A172 (cell line): ENCODE measurements at regions not wholly inside any gene's neighbourhood (a gene's known extent, or its start where the extent isn't known, plus 50 kb on each side); places are given as distances from the start of the nearest gene placed in this dataset.

ENCODE experiments used
- DNase-seq: peaks from one replicate; pipeline ENCODE4 v3.0.0-alpha.2; 2015; ENCODE audit warnings: low spot score

- DNase-seq, result no peak
Observed at GRCh38 chr7:110007320-110008063, 1083.4 kb upstream of the LRRN3 start.

DNA sequence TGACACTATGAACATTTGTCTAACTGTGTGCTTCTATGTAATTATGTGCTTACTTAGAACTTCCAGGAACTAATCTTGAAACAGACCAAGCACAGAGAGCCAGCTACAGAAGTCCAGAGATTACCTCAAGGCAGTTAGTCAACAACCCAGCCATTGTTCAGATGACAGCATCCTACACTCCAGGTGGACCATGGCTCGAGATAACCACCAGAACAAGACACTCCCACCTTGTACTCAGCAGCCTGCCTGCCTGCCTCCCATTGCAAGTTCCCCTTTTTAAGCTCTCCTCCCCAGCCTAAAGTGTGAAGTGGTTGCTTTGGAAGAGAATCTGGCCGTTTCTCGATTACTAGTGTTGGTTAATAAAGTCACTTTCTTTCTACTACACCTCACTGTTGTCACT, 1080.6 kb upstream of the LRRN3 start:
- no peak for DNase-seq

- no peak for DNase-seq
Observed at GRCh38 chr7:110017405-110017804, 1073.5 kb upstream of the LRRN3 start.

DNA sequence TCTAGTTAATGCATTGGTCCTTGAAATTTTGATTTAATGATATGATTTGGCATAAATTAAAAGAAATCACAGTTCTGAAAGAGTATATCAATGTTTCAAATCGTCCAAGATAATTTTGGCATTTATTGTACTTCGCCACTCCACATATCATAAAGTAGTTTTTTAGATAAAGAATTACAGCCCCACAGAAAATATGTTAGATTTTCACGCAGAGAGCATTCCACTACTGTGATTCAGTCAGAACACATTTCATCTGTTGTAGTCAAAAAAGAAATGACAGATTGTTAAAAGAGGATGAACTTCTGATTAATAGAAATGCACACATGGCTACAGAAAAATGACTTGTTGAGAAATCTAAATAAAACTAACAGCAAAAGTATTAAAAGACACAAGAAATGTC, 1063.5 kb upstream of the LRRN3 start:
- DNase-seq, result no peak

- DNase-seq, result no peak
Observed at GRCh38 chr7:110043519-110043918, 1047.4 kb upstream of the LRRN3 start.

GRCh38 chr7:110050785-110051184, 1040.1 kb upstream of the LRRN3 start:
- DNase-seq, result no peak

- no peak for DNase-seq
Observed at GRCh38 chr7:110051372-110051771, 1039.6 kb upstream of the LRRN3 start.

DNA sequence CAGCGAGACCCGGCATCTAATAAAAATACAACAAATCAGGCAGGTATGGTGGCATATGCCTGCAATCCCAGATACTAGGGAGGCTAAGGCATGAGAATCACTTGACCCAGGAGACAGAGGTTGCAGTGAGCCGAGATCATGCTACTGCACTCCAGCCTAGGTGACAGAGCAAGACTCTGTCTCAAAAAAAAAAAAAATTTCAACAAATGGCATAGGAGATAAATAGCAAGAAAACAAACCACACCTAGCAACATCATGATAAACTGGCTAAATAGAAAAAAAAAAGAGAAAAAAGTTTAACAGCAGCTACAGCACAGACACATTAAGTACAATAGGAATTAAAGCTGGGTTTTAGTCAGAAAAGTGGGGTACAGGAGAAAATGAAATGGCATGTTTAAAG, 1034.6 kb upstream of the LRRN3 start:
- no peak for DNase-seq

DNA sequence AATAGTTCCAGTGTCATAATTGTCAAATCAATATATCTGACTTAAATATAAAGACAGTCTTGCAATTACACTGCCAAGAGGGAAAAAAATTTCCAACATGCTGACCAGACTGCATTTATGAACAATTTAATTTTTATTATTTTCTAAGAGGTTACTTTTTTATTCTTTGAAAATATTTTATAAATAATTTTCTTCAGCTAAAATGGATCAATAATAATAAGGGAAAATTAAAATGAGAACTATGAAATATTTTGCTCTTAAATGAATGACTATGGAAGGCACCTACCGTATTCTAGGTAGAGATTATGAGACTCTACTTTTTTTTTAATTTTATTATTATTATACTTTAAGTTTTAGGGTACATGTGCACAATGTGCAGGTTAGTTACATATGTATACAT, 1032.5 kb upstream of the LRRN3 start:
- no peak for DNase-seq

DNA sequence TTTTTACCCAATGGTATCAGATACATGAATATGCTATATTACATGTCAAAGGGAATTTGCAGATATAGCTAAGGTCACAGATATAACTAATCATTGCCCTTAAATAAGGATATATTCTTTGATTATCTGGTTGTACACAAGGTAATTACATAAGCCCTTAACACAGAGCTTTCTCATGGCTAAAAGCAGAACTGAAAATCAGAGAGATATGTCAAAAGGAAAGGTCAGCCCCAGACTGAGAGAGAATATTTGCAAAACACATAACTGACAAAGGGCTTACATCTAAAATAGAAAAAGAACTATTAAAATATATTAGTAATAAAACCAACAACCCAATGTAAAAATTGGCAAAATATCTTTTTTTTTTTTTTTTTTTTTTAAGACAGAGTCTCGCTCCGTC, 1029.5 kb upstream of the LRRN3 start:
- no peak for DNase-seq

DNA sequence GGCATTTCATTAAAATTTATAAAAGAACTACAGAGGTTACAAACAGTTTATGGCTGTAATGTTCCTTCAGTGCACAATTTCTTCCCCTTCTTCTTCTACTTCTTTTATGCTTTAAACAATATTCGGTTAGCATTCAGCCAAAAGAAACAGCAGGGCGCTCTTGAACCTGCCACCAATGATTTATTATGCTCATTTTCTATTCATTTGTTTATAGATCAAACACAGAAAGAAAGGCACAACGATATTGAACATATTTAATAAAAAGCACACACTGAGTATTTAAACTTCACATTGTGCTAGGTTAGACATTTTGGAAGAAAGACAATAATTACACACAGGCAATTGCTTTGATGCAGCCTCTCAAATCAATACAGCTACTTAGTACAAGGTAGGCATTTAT, 1025.8 kb upstream of the LRRN3 start:
- no peak for DNase-seq

DNA sequence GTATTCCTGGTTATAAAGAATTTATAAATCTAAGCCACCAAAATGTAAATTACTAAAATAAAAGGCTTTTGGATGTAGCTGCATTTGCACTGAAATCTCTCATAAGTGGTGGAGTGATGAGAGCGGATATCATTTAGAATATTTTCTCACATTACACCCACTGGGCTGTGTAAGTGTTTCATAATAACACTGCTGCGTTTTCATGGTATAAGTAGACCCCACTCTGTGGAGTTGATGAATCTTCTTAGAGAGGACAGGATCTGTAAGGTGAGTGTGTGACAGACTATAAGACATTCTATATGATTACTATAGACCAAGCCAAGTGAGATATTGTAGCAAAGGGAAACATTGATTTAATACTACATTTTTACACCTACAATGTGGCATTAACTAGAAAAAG, 1024.1 kb upstream of the LRRN3 start:
- DNase-seq, result no peak

- no peak for DNase-seq
Observed at GRCh38 chr7:110071192-110071591, 1019.7 kb upstream of the LRRN3 start.

- DNase-seq, result no peak
Observed at GRCh38 chr7:110075450-110075849, 1015.5 kb upstream of the LRRN3 start.

GRCh38 chr7:110076194-110076593, 1014.7 kb upstream of the LRRN3 start:
- no peak for DNase-seq

DNA sequence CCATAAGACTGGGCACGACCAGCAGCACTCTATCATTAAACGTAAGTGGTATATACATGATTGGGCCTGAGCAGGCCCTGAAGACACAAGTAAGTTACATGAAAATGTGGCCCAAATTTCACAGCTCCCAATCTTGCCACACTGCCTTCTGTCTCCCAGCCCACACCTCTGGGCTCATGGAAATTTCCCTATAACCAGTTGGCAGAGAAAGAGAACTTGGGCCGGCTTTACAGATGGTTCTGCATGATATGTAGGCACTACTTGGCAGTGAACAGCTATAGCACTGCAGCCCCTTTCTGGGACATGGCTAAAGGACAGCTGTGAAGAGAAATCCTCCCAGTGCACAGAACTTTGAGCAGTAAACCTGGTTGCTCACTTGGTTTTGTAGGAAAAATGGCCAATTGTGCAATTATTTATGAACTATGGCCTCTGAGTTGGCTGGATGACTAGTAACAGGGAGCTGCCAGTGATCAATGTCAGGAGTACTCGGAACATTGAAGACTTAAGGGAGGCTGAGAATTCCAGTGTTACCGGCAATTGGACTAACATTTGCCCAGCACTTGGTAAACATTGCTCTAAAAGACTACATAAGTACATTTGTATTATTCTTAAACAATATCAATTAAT, 1006.6 kb upstream of the LRRN3 start:
- no peak for DNase-seq

DNA sequence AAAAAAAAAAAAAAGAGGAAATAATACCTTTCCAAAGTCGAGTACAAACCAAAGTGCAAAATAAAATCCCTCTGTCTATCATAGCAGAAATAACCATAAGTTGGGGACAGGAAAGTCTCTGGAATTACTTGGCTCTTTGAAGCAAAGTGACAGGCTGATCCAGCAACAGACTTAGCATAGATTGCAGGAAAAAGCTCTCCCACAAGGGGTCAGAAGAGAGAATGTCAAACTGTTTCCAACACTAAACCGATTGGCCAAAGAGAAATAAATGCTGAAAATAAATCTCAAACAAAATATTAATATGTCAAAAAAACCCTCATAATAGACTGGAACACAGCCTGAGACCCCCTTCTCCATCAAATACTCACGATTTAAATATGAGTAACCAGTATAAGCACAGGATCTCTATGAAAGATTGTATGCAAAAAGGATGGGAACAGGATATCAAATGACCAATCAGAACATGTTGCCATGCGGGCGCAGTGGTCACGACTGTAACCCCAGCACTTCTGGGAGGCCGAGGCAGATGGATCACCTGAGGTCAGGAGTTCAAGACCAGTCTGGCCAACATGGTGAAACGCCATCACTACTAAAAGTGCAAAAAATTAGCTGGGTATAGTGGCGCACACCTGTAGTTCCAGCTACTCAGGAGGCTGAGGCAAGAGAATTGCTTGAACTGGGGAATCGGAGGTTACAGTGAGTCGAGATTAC, 1000.7 kb upstream of the LRRN3 start:
- DNase-seq, result peak; percentile 38

DNA sequence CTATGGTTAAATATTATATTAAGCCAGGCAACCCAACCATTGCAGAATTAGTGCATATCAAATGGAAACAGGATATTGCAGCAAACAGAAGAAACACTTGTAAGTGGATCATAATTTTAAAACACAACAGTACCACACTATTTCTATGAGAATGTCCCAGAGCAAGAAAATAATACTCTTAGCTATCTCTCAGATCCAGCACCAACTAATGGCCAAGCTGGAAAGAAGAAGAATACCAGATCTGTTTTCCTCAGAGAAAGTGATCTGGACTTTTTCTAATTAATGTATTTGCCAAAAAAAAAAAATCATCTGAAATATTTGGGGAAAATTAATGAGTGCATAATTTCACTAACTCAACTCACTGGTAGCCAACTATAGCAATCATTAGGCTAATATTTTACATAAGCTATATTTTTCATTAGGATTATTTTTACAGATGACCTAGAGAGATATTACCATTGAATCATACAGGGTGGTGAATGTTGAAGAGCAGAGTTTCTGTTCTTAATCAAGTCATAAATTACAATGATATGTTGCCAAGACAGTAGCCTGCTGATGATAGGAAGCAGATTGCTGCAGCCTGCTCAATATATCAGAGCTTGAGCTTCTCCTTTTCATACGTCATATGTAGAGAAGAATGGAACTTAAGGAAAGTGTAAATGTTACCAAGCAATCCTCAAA, 995.4 kb upstream of the LRRN3 start:
- no peak for DNase-seq

DNA sequence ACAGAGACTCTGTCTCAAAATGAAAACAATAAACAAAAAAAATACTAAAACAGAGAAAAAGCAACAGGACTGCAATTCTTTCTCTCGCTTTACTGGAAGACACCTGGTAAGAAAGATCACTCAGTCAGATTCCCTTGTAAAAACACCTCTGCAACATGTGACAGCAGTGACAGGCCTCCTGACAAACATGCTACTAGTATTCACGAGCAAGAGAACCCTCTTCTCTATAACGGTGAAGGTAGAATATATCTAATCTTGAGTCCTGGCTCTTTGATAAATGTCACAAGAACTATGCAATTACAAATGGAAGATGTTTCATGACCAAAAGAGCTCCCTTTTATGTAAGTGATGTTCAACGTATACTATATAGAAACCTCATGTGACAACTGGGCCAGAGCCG, 986.7 kb upstream of the LRRN3 start:
- no peak for DNase-seq

DNA sequence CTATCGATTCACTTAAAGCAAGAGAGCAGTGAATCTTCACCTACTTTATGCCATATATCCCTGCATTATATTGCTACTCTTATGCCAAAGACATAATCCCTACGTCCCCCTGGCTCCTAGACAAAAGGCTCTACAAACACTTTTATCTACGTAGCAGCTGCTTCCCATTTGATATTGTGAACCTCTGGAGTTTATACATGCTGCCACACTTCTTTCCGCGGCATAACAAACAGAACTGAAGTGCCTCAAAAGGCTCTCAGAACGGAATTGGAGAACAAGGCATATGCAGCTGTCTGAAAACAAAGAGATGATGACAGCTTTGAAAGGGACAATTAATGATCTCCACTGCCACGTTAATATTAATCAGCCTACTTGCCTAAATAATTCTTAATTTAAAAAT, 985.6 kb upstream of the LRRN3 start:
- no peak for DNase-seq

GRCh38 chr7:110105840-110106239, 985.1 kb upstream of the LRRN3 start:
- DNase-seq, result no peak

DNA sequence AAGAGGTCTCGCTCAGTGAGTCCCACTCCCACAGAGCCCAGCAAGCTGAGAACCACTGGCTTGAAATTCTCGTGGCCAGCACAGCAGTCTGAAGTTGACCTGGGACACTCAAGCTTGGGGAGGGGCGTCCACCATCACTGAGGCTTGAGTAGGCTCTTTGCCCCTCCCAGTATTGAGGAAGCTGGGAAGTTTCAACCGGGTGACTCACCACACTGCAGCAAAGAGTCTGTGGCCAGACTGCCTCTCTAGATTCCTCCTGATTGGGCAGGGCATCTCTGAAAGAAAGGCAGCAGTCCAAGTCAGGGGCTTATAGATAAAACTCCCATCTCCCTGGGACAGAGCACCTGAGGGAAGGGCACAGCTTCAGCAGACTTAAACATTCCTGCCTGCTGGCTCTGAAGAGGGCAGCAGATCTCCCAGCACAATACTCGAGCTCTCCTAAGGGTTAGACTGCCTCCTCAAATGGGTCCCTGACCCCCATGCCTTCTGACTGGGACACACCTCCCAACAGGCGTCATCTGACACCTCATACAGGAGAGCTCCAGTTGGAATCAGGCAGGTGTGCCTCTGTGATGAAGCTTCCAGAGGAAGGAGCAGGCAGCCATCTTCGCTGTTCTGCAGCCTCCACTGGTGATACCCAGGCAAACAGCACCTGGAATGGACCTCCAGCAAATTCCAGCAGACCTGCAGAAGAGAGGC, 970.9 kb upstream of the LRRN3 start:
- DNase-seq, result peak; percentile 47
